Stimulated activated memory B cell treated with anti-CD40 and anti-IgM and Interleukin-4, amounts not matched to agents 10 μg/mL and 1 μg/mL and 100 μg/mL, for 72 hours (primary cell): ENCODE measurements at regions not wholly inside any gene's neighbourhood (a gene's known extent, or its start where the extent isn't known, plus 50 kb on each side); places are given as distances from the start of the nearest gene placed in this dataset.

Source experiments
- ATAC-seq: fragments of 150-1000 bp; cut with Tn5 transposase; 2 replicates; pipeline ENCODE4 v1.10.0; 2021
- H3K27ac Mint-ChIP-seq: one replicate; pipeline ENCODE4 v1.8.0; 2022; ENCODE audit warnings: mild to moderate bottlenecking, mixed read lengths
- H3K27me3 Mint-ChIP-seq: one replicate; pipeline ENCODE4 v1.8.0; 2022; ENCODE audit warnings: mixed read lengths
- H3K36me3 Mint-ChIP-seq: one replicate; pipeline ENCODE4 v1.8.0; 2022; ENCODE audit warnings: mixed read lengths
- H3K4me1 Mint-ChIP-seq: one replicate; pipeline ENCODE4 v1.8.0; 2022; ENCODE audit warnings: mixed read lengths
- H3K4me3 Mint-ChIP-seq: one replicate; pipeline ENCODE4 v1.8.0; 2022; ENCODE audit warnings: mild to moderate bottlenecking, moderate library complexity, mixed read lengths
- H3K9me3 Mint-ChIP-seq: one replicate; pipeline ENCODE4 v1.8.0; 2022; ENCODE audit warnings: mixed read lengths

- Mint-ChIP-seq H3K36me3 (no peaks in the 10 kb centered on the region), H3K4me1 (no peaks in the 10 kb centered on the region), H3K27ac (no peak overlapping the region), H3K9me3 (peaks cover 2% of the 10 kb centered on the region), H3K4me3 (no peak overlapping the region), H3K27me3 (no peaks in the 10 kb centered on the region)
- no peak for ATAC-seq
Observed at GRCh38 chr7:46319841-46320240, 398.8 kb upstream of the IGFBP3 start.

DNA sequence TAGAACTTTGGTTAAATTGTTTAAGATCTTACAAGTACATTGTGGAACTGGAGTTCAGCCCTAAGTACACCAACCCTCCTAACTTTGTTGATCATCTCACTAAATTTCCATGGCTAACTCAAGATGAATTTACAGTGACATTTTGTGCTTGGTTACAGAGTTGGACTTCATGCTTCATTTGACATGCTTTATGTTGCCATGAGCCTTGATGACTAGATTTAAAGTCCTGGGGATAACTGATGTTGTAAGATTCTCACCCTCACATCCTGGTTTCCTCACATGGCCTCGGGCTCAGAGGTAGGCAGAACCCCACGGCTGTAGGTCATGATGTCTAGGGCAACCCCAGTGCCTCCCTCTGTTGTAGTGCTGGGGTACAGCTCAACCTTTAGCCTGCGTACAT is 397.2 kb upstream of the IGFBP3 start:
- Mint-ChIP-seq H3K27me3 (no peaks in the 10 kb centered on the region), H3K27ac (no peak overlapping the region), H3K9me3 (peaks cover 2% of the 10 kb centered on the region), H3K4me1 (no peaks in the 10 kb centered on the region), H3K4me3 (no peak overlapping the region), H3K36me3 (no peaks in the 10 kb centered on the region)
- no peak for ATAC-seq

DNA sequence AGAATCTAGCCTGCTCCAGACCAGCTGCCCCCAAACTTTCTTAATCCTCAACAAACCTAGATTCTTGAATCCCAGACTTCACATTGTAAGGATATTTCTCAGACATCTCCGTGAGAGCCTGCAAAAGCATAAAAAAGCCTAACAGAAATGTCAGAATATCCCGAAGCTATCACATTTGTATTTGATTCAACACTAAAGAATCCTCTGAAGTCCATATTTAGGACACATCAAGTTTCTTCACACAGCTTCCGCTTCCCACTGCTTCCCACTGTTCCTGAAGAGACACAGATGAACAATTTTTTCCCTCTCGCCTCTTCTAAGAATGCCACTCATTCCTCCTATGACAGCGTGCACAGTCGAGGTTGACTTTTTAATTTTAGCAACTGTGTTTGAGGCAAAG is 396.2 kb upstream of the IGFBP3 start:
- no peaks in the 10 kb centered on the region for H3K4me1 Mint-ChIP-seq
- ATAC-seq: no peak
- H3K9me3 Mint-ChIP-seq: peaks cover 2% of the 10 kb centered on the region
- H3K27ac Mint-ChIP-seq: no peak overlapping the region
- H3K36me3 Mint-ChIP-seq: no peaks in the 10 kb centered on the region
- no peak overlapping the region for H3K4me3 Mint-ChIP-seq
- no peaks in the 10 kb centered on the region for H3K27me3 Mint-ChIP-seq

DNA sequence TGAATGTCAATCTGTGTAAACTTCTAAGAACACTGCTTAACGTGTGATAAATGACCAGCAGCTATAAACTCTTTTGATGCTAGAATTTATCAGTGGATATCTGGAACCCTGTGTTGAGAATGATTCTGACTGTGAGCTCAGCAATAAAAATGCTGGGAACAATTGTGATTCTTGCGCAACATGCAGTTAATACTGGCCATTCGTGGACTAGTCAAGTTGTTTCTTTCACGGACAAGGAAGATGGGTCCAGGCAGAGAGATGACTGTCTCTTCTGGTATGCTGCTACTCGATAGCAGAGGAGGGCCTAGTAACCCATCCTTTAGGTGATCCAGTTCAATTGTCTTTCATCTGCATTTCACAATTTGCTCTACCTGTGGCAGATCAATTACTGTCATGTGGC is 394.8 kb upstream of the IGFBP3 start:
- no peaks in the 10 kb centered on the region for H3K27me3 Mint-ChIP-seq
- H3K4me1 Mint-ChIP-seq: no peaks in the 10 kb centered on the region
- H3K9me3 Mint-ChIP-seq: no peaks in the 10 kb centered on the region
- H3K27ac Mint-ChIP-seq: no peak overlapping the region
- no peak overlapping the region for H3K4me3 Mint-ChIP-seq
- no peak for ATAC-seq
- no peaks in the 10 kb centered on the region for H3K36me3 Mint-ChIP-seq

DNA sequence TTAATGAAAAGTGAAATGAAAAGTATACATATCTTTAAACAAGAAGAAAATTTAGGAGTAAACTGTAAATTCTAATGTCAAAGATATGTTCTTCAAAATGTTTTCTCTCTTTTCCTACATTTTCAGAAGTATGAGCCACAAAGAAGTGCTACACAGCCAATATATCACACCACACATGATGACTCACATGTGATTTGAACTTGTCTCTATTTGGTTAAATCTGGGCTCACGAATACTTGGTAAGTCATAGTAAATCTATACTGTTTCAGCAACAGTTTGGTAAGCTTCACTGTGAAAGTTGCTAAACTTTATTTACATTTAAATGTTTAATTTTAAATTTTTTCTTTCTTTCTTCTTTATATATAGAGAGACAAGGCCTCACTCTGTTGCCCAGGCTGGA is 380.6 kb upstream of the IGFBP3 start:
- H3K4me3 Mint-ChIP-seq: no peak overlapping the region
- no peaks in the 10 kb centered on the region for H3K36me3 Mint-ChIP-seq
- no peaks in the 10 kb centered on the region for H3K27me3 Mint-ChIP-seq
- no peak overlapping the region for H3K27ac Mint-ChIP-seq
- ATAC-seq: no peak
- H3K9me3 Mint-ChIP-seq: peaks cover 7% of the 10 kb centered on the region
- H3K4me1 Mint-ChIP-seq: no peaks in the 10 kb centered on the region

- no peaks in the 10 kb centered on the region for H3K36me3 Mint-ChIP-seq
- H3K9me3 Mint-ChIP-seq: peaks cover 7% of the 10 kb centered on the region
- H3K27ac Mint-ChIP-seq: no peak overlapping the region
- no peak for ATAC-seq
- no peak overlapping the region for H3K4me3 Mint-ChIP-seq
- no peaks in the 10 kb centered on the region for H3K27me3 Mint-ChIP-seq
- H3K4me1 Mint-ChIP-seq: no peaks in the 10 kb centered on the region
Observed at GRCh38 chr7:46297515-46297914, 376.4 kb upstream of the IGFBP3 start.

DNA sequence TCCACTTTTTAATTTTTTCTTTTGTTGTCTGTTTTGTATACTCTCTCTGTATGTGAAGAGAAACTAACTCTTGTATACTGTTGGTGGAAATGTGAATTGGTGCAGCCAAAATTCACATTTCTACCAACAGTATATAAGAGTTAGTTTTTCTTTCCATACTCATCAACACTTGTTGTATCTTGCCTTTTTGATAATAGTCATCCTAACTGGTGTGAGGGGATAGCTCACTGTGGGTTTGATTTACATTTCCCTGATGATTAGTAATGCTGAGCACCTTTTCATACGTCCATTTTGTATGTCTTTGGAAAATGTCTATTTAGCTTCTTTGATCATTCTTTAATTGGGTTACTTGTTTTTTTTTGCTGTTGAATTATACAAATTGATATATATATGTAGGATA is 375.5 kb upstream of the IGFBP3 start:
- H3K4me3 Mint-ChIP-seq: no peak overlapping the region
- no peaks in the 10 kb centered on the region for H3K4me1 Mint-ChIP-seq
- no peak for ATAC-seq
- H3K27me3 Mint-ChIP-seq: no peaks in the 10 kb centered on the region
- peaks cover 7% of the 10 kb centered on the region for H3K9me3 Mint-ChIP-seq
- H3K36me3 Mint-ChIP-seq: no peaks in the 10 kb centered on the region
- no peak overlapping the region for H3K27ac Mint-ChIP-seq

- Mint-ChIP-seq H3K4me1 (no peaks in the 10 kb centered on the region), H3K9me3 (peaks cover 7% of the 10 kb centered on the region), H3K4me3 (no peak overlapping the region), H3K27ac (no peak overlapping the region), H3K27me3 (no peaks in the 10 kb centered on the region), H3K36me3 (no peaks in the 10 kb centered on the region)
- ATAC-seq: no peak
Observed at GRCh38 chr7:46294381-46294780, 373.3 kb upstream of the IGFBP3 start.

DNA sequence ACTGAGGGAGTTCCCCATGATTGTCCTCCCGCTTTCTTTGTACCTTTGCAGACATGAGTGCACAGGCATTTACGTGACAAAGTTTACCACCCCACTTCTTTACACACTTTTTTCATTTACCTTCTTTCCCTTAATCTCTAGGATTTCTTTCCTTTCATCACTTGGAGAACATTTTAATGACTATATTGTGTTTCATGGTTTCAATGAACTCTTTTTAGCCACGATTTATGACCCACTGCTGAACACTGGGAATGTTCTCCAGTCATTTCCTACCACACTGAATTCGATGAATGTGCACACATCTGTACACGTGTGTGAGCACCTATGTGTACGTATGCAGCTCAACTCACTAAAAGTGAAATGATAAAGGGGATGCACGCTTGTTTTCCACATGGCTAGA is 371.7 kb upstream of the IGFBP3 start:
- Mint-ChIP-seq H3K4me1 (no peaks in the 10 kb centered on the region), H3K36me3 (no peaks in the 10 kb centered on the region), H3K9me3 (peaks cover 3% of the 10 kb centered on the region), H3K27ac (no peak overlapping the region), H3K4me3 (no peak overlapping the region), H3K27me3 (no peaks in the 10 kb centered on the region)
- ATAC-seq: no peak

DNA sequence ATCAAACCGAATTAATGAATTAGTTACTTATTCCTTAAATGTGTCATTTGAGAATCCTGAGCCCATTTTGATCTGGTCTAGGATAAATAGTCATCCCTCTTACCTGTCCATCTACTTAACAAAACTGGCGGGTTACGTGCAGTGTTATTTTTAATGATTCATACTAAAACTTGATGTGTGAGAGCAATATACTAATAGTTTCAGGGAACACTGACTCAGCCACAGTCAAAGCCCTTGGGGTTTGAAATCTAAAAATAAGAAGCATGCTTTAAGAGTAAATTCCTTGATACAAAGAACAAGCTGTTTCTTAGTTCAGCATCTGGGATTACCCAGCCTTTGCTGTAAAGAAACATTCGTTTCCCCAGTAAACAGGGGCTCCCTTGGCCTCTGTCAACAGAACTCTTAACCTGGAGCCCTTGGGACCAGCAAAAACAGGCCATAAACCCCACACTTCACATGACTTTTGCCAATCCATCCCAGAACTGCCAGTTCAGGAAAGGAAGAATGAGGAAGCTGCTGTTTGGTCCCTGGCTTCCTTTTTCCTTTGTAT is 370.6 kb upstream of the IGFBP3 start:
- H3K4me1 Mint-ChIP-seq: no peaks in the 10 kb centered on the region
- no peaks in the 10 kb centered on the region for H3K27me3 Mint-ChIP-seq
- no peak overlapping the region for H3K4me3 Mint-ChIP-seq
- H3K9me3 Mint-ChIP-seq: peaks cover 3% of the 10 kb centered on the region
- H3K36me3 Mint-ChIP-seq: no peaks in the 10 kb centered on the region
- H3K27ac Mint-ChIP-seq: no peak overlapping the region
- ATAC-seq: no peak

GRCh38 chr7:46291050-46291438 is 370.0 kb upstream of the IGFBP3 start:
- H3K27me3 Mint-ChIP-seq: no peaks in the 10 kb centered on the region
- peaks cover 3% of the 10 kb centered on the region for H3K9me3 Mint-ChIP-seq
- peak; percentile 39 for ATAC-seq
- H3K27ac Mint-ChIP-seq: no peak overlapping the region
- no peak overlapping the region for H3K4me3 Mint-ChIP-seq
- H3K4me1 Mint-ChIP-seq: no peaks in the 10 kb centered on the region
- H3K36me3 Mint-ChIP-seq: no peaks in the 10 kb centered on the region

DNA sequence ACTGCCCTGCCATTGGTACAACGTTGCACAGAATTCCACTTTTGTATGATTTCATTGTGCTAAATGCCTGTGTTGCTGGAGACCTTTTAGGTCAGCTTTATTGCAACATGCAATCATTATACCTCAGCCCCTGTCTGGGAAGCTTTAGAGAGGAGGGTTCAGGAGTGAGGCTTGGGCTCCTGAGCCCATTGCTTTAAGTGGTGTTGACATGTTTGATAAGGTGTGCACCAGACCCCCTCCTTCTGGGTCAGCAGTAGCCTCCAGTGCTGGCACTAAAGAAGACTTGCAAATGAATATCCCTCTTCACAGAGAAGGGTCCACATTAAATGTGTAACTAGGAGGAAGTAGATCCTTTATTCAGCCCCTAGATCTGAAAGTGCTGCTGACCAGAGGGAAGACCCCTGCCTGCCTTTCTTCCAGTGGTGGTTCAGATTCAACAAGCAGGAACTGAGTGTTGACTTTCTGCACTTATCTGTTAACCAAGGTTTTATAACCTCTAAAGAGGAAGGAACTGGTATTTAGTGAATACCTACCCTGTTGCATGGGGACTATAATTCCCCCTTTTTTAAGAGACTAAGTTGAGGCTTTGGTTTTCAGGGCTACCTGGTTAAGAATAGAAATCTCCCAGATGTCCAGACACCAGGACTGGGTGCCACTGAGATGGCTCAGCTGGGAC is 369.4 kb upstream of the IGFBP3 start:
- Mint-ChIP-seq H3K27ac (no peak overlapping the region), H3K36me3 (no peaks in the 10 kb centered on the region), H3K9me3 (peaks cover 3% of the 10 kb centered on the region), H3K27me3 (no peaks in the 10 kb centered on the region), H3K4me3 (no peak overlapping the region), H3K4me1 (no peaks in the 10 kb centered on the region)
- ATAC-seq: no peak

- no peak overlapping the region for H3K27ac Mint-ChIP-seq
- no peaks in the 10 kb centered on the region for H3K36me3 Mint-ChIP-seq
- H3K27me3 Mint-ChIP-seq: no peaks in the 10 kb centered on the region
- ATAC-seq: no peak
- H3K4me1 Mint-ChIP-seq: no peaks in the 10 kb centered on the region
- peaks cover 3% of the 10 kb centered on the region for H3K9me3 Mint-ChIP-seq
- H3K4me3 Mint-ChIP-seq: no peak overlapping the region
Observed at GRCh38 chr7:46288861-46289260, 367.8 kb upstream of the IGFBP3 start.

- Mint-ChIP-seq H3K27ac (no peak overlapping the region), H3K4me1 (no peaks in the 10 kb centered on the region), H3K27me3 (no peaks in the 10 kb centered on the region), H3K9me3 (peaks cover 3% of the 10 kb centered on the region), H3K36me3 (no peaks in the 10 kb centered on the region), H3K4me3 (no peak overlapping the region)
- no peak for ATAC-seq
Observed at GRCh38 chr7:46288010-46288409, 366.9 kb upstream of the IGFBP3 start.

GRCh38 chr7:46286957-46287356 is 365.9 kb upstream of the IGFBP3 start:
- no peak overlapping the region for H3K4me3 Mint-ChIP-seq
- H3K27me3 Mint-ChIP-seq: no peaks in the 10 kb centered on the region
- no peaks in the 10 kb centered on the region for H3K36me3 Mint-ChIP-seq
- no peak for ATAC-seq
- H3K4me1 Mint-ChIP-seq: no peaks in the 10 kb centered on the region
- no peaks in the 10 kb centered on the region for H3K9me3 Mint-ChIP-seq
- H3K27ac Mint-ChIP-seq: no peak overlapping the region

DNA sequence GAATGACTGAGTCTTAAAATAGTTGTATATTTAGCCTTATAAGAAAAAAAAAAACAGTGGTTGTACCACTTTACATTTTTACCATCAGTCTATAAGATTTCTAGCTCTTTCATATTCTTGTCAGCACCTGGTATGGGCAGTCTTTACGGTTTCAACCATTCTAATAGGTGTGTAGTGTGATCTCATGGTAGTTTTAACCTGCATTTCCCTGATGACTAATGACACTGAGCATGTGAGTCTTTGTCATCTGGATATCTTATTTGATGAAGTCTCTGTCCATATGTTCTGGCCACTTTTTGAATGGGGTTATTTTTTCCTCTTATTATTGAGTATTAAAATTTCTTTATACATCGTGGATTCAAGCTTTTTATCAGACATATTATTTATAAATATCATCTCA is 365.3 kb upstream of the IGFBP3 start:
- no peak overlapping the region for H3K27ac Mint-ChIP-seq
- no peaks in the 10 kb centered on the region for H3K27me3 Mint-ChIP-seq
- ATAC-seq: no peak
- H3K9me3 Mint-ChIP-seq: no peaks in the 10 kb centered on the region
- H3K4me1 Mint-ChIP-seq: no peaks in the 10 kb centered on the region
- no peaks in the 10 kb centered on the region for H3K36me3 Mint-ChIP-seq
- H3K4me3 Mint-ChIP-seq: no peak overlapping the region

- no peaks in the 10 kb centered on the region for H3K27me3 Mint-ChIP-seq
- H3K9me3 Mint-ChIP-seq: no peaks in the 10 kb centered on the region
- no peak overlapping the region for H3K4me3 Mint-ChIP-seq
- no peaks in the 10 kb centered on the region for H3K4me1 Mint-ChIP-seq
- H3K36me3 Mint-ChIP-seq: no peaks in the 10 kb centered on the region
- no peak overlapping the region for H3K27ac Mint-ChIP-seq
- ATAC-seq: no peak
Observed at GRCh38 chr7:46285878-46286277, 364.8 kb upstream of the IGFBP3 start.
